Aorta (tissue), 5 donors: ENCODE measurements at regions not wholly inside any gene's neighbourhood (a gene's known extent, or its start where the extent isn't known, plus 50 kb on each side); places are given as distances from the start of the nearest gene placed in this dataset.

Experiments used
- ATAC-seq: fragments of 200-7000 bp; cut with Tn5 transposase; one replicate; pipeline ENCODE4 v1.9.1; 2022; ENCODE audit warnings: moderate library complexity; ENCODE audit not compliant: low FRiP score
- DNase-seq, 2 donors: peaks; one replicate each; pipeline ENCODE4 v3.0.0-alpha.2; 2020
- H3K27ac ChIP-seq, 2 donors: one replicate each; pipeline ENCODE4 v1.5.1; 2013; ENCODE audit warnings: low read length in 2 of 2, mild to moderate bottlenecking in 2 of 2, moderate library complexity in 2 of 2, control low read depth in 1 of 2, inconsistent platforms in 1 of 2, low read depth in 1 of 2
- H3K27me3 ChIP-seq, 2 donors: one replicate each; pipeline ENCODE4 v1.6.1; 2013; ENCODE audit warnings: control low read depth in 1 of 2, low read length in 1 of 2, mild to moderate bottlenecking in 1 of 2, moderate library complexity in 1 of 2; ENCODE audit not compliant: insufficient read depth in 2 of 2, control insufficient read depth in 1 of 2
- H3K36me3 ChIP-seq, 2 donors: one replicate each; pipeline ENCODE4 v1.6.1; 2013; ENCODE audit warnings: control low read depth in 1 of 2, low read length in 1 of 2, mild to moderate bottlenecking in 1 of 2; ENCODE audit not compliant: insufficient read depth in 2 of 2, control insufficient read depth in 1 of 2
- H3K4me1 ChIP-seq, 2 donors: one replicate each; pipeline ENCODE4 v1.6.1; 2013; ENCODE audit warnings: low read length in 2 of 2, control low read depth in 1 of 2, mild to moderate bottlenecking in 1 of 2, moderate library complexity in 1 of 2; ENCODE audit not compliant: insufficient read depth in 2 of 2, control insufficient read depth in 1 of 2
- H3K4me3 ChIP-seq, 2 donors: one replicate each; pipeline ENCODE4 v1.5.1; 2013; ENCODE audit warnings: low read length in 2 of 2, control low read depth in 1 of 2, mild to moderate bottlenecking in 1 of 2
- H3K9me3 ChIP-seq: one replicate; pipeline ENCODE4 v1.6.1; 2013; ENCODE audit warnings: mild to moderate bottlenecking, low read length; ENCODE audit not compliant: control insufficient read depth
- WGBS, 2 donors: extraction: QIAGEN DNeasy Blood & Tissue Kit; methylation state at CpG; one replicate each; pipeline ENCODE4 v1.1.7; 2013; 5-methylcytosine and 5-hydroxymethylcytosine counted together
- intact Hi-C, 2 donors: fragments of 100-400 bp; cut with DNase I; formaldehyde crosslinking; loops; one replicate each; pipeline versions ENCODE4 v1.14.2 to v1.15.0; 2022
- donor health status: healthy with polysubstance abuse.
- donor health status: Bipolar disorder and iron deficiency.
- donor health status: DM: no; HTN: no; CAD: no.
- donor health status: DM: no; HTN: no; CAD: no.
- donor health status: DM: yes; HTN: yes; CAD: no.

- intact Hi-C loops: no loop called here
- 19 to 37% methylated on average over 8 of the region's 8 CpGs for WGBS, 2 donors
Observed at GRCh38 chr12:30188602-30189326, 405.0 kb upstream of the TMTC1 start.

GRCh38 chr12:30187426-30187825 lies 403.7 kb upstream of the TMTC1 start:
- no peak for ATAC-seq
- WGBS, 2 donors: 44 to 73% methylated on average over 2 of the region's 2 CpGs

More at GRCh38 chr12:30188602-30189326, 405.0 kb upstream of the TMTC1 start:
- DNase-seq (no peak), ATAC-seq (no peak)
- Histone ChIP-seq H3K36me3 (no peaks in the 10 kb centered on the region), H3K9me3 (no peaks in the 10 kb centered on the region), H3K27ac (no peak overlapping the region), H3K27me3 (no peaks in the 10 kb centered on the region), H3K4me1 (no peaks in the 10 kb centered on the region), H3K4me3 (no peak overlapping the region)

DNA sequence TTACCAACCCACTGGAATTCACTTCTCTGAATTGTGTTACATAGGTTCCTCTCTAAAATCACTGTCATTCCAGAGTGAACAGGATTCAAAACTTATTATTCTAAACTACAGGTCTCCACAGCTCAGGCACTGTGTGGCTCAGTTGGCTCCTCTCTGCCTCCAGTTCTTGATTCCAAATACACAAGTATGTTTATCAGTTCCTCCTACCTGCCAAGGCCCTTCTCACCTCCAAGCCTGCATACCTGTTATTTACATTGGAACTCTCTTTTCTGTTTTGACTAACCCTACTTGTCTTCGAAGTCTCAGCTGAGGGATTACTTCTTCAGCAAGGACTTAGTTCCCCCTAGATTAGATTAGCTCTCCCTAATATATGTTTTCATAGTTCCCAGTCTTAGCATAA lies 397.6 kb upstream of the TMTC1 start:
- ATAC-seq (no peak), DNase-seq (no peak)
- H3K27ac ChIP-seq: no peak overlapping the region
- 36 to 37% methylated on average over 1 of the region's 1 CpG for WGBS, 2 donors
- H3K27me3 ChIP-seq: no peaks in the 10 kb centered on the region
- no peaks in the 10 kb centered on the region for H3K4me1 ChIP-seq
- no peaks in the 10 kb centered on the region for H3K36me3 ChIP-seq
- intact Hi-C loops: no loop called here
- no peak overlapping the region for H3K4me3 ChIP-seq
- H3K9me3 ChIP-seq: peaks cover 1% of the 10 kb centered on the region

More at GRCh38 chr12:30187426-30187825, 403.7 kb upstream of the TMTC1 start:
- DNase-seq: no peak
- Histone ChIP-seq H3K36me3 (no peaks in the 10 kb centered on the region), H3K27ac (no peak overlapping the region), H3K4me1 (no peaks in the 10 kb centered on the region), H3K27me3 (no peaks in the 10 kb centered on the region), H3K4me3 (no peak overlapping the region), H3K9me3 (peaks cover 1% of the 10 kb centered on the region)
- intact Hi-C loops: no loop called here

DNA sequence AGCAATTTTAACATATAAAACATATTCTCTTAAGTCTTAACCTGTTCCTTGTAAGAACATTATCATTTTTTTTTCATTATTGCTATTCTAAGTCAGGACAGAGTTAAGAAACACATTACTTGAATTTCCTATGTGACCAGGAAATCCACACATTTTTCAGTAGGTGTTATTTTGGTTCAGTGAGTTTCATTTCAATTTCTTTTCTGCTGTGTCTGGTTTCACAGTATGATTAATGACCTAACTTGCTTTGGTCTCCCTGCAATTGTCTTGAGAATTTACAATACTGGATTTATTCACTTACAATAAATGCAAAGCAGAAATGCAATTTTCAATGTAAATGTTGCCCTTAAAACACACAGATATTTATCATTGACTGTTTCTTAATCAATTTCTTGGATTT lies 396.9 kb upstream of the TMTC1 start:
- DNase-seq (no peak), ATAC-seq (no peak)
- Histone ChIP-seq H3K4me3 (no peak overlapping the region), H3K27ac (no peak overlapping the region), H3K27me3 (no peaks in the 10 kb centered on the region), H3K9me3 (peaks cover 1% of the 10 kb centered on the region), H3K36me3 (no peaks in the 10 kb centered on the region), H3K4me1 (no peaks in the 10 kb centered on the region)
- intact Hi-C loops: no loop called here

GRCh38 chr12:30178916-30179315 lies 395.2 kb upstream of the TMTC1 start:
- peaks cover 3% of the 10 kb centered on the region for H3K9me3 ChIP-seq
- H3K27ac ChIP-seq: no peak overlapping the region
- no peaks in the 10 kb centered on the region for H3K36me3 ChIP-seq
- 69 to 70% methylated on average over 2 of the region's 2 CpGs for WGBS, 2 donors
- H3K4me1 ChIP-seq: no peaks in the 10 kb centered on the region
- intact Hi-C loops: no loop called here
- H3K4me3 ChIP-seq: no peak overlapping the region
- ATAC-seq (no peak), DNase-seq (no peak)
- H3K27me3 ChIP-seq: no peaks in the 10 kb centered on the region

GRCh38 chr12:30169839-30170591 lies 386.3 kb upstream of the TMTC1 start:
- no peak for DNase-seq
- H3K9me3 ChIP-seq: no peaks in the 10 kb centered on the region
- no peak overlapping the region for H3K4me3 ChIP-seq
- 16 to 18% methylated on average over 55 to 58 of the region's 58 CpGs for WGBS, 2 donors
- no peak for ATAC-seq
- no peaks in the 10 kb centered on the region for H3K36me3 ChIP-seq
- intact Hi-C loops: no loop called here
- H3K4me1 ChIP-seq: no peaks in the 10 kb centered on the region
- no peak overlapping the region for H3K27ac ChIP-seq
- H3K27me3 ChIP-seq: no peaks in the 10 kb centered on the region

GRCh38 chr12:30166006-30166795 lies 382.5 kb upstream of the TMTC1 start:
- WGBS, 2 donors: 75 to 81% methylated on average over 4 of the region's 4 CpGs
- no peaks in the 10 kb centered on the region for H3K9me3 ChIP-seq

GRCh38 chr12:30164382-30165318 lies 380.9 kb upstream of the TMTC1 start:
- no peaks in the 10 kb centered on the region for H3K36me3 ChIP-seq
- H3K27me3 ChIP-seq: peaks cover 0 to 2% of the 10 kb centered on the region in 2 donors
- H3K4me3 ChIP-seq: no peak overlapping the region
- no peaks in the 10 kb centered on the region for H3K4me1 ChIP-seq
- intact Hi-C loops: no loop called here
- whole genome bisulfite sequencing, 2 donors: 71 to 72% methylated on average over 10 of the region's 10 CpGs
- ATAC-seq: no peak
- no peak for DNase-seq
- H3K9me3 ChIP-seq: peaks cover 6% of the 10 kb centered on the region
- no peak overlapping the region for H3K27ac ChIP-seq

More at GRCh38 chr12:30166006-30166795, 382.5 kb upstream of the TMTC1 start:
- ATAC-seq (no peak), DNase-seq (no peak)
- Histone ChIP-seq H3K27me3 (no peaks in the 10 kb centered on the region), H3K36me3 (no peaks in the 10 kb centered on the region), H3K27ac (no peak overlapping the region), H3K4me3 (no peak overlapping the region), H3K4me1 (no peaks in the 10 kb centered on the region)
- intact Hi-C loops: no loop called here
